OCI-LY1 (cell line): ENCODE measurements at regions not wholly inside any gene's neighbourhood (a gene's known extent, or its start where the extent isn't known, plus 50 kb on each side); places are given as distances from the start of the nearest gene placed in this dataset.

Experiments used
- EZH2 ChIP-seq: fragments of 200-600 bp; sonication (generic), shearing (Covaris generic); IDR thresholded peaks from 2 replicates; pipeline ENCODE4 v1.8.0; 2017; ENCODE audit warnings: borderline replicate concordance, mixed run types, mild to moderate bottlenecking, antibody characterized with exemption, low read length, moderate library complexity, mixed read lengths
- TF ChIP-seq, protein P1 (sequence below): fragments of 200-600 bp; sonication (generic), shearing (Covaris generic); IDR thresholded peaks from 2 replicates; pipeline ENCODE4 v1.5.1; 2017; ENCODE audit warnings: mild to moderate bottlenecking, antibody characterized with exemption, low read length, moderate library complexity, mixed read lengths

DNA sequence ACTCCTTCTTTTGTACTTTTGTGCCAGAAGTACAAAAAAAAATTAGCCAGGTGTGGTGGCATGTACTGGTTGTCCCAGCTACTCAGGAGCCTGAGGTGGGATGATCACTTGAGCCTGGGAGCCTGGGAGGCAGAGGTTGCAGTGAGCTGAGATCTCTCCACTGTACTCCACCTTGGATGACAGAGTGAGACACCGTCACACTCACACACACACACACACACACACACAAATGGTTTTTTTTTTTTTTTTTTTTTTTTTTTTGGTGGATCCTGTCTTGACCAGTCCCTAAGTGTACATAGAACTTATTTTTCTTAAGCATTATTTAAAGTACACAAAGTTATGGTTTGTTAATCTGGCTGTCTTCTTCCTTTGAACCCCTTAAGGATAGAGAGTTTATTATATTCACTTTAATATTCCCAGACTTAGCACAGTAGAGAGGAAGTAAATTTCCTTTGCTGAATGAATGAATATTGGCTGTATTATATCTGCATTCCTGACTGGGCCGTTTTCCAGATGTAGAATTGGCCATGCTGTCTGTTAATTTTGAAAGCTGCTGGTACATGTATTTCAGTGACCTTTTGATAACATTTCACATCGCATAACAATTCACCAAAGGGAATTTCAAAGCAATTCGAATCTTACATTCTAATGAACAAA, 429.0 kb upstream of the ZNF608 start:
- TF ChIP-seq, protein P1, sequence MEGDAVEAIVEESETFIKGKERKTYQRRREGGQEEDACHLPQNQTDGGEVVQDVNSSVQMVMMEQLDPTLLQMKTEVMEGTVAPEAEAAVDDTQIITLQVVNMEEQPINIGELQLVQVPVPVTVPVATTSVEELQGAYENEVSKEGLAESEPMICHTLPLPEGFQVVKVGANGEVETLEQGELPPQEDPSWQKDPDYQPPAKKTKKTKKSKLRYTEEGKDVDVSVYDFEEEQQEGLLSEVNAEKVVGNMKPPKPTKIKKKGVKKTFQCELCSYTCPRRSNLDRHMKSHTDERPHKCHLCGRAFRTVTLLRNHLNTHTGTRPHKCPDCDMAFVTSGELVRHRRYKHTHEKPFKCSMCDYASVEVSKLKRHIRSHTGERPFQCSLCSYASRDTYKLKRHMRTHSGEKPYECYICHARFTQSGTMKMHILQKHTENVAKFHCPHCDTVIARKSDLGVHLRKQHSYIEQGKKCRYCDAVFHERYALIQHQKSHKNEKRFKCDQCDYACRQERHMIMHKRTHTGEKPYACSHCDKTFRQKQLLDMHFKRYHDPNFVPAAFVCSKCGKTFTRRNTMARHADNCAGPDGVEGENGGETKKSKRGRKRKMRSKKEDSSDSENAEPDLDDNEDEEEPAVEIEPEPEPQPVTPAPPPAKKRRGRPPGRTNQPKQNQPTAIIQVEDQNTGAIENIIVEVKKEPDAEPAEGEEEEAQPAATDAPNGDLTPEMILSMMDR = no peak
- TF ChIP-seq EZH2 = no peak
